ENCODE measurements at regions not wholly inside any gene's neighbourhood (a gene's known extent, or its start where the extent isn't known, plus 50 kb on each side); places are given as distances from the start of the nearest gene placed in this dataset.

DNA sequence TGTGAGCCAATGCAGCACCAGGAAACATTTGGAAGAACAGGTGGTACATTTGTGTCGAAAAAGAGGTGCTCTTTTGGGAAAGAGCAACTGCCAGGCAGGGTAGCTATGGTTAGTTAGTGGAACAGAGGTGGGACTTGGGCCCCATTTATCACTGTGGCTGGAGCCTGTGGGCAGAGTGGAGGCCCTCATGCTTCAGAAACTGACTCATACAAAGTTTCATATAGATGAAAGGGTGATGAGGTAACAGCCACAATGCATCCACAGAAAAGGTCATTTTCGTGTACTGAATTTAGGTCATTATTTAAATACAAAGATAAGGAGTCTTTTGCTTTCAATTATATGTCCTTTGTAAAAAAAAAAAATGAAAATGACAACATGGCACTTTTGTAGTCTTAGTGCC is 76.4 kb upstream of the HS3ST5 start:
- Histone ChIP-seq H3K9ac (replicated peaks; ENCODE audit: extremely low read depth, insufficient read depth, low read length) (no peak overlapping the region), H3K9me3 (replicated peaks; ENCODE audit: control insufficient read depth, insufficient read depth, low read length) (no peaks in the 10 kb centered on the region), H2AFZ (ENCODE audit: low read depth, low read length) (no peak overlapping the region), H3K9me1 (replicated peaks; ENCODE audit: control insufficient read depth, extremely low read depth, insufficient read depth, low read length) (no peaks in the 10 kb centered on the region), H3K27me3 (ENCODE audit: control insufficient read depth in 2 of 2, insufficient read depth in 2 of 2, low read length in 2 of 2) (no peaks in the 10 kb centered on the region), H3K27ac (ENCODE audit: insufficient read depth, low read depth, low read length) (no peak overlapping the region), H3K4me1 (ENCODE audit: control insufficient read depth, extremely low read depth, insufficient read depth, low read length) (no peaks in the 10 kb centered on the region), H3K79me2 (ENCODE audit: control insufficient read depth, insufficient read depth, low read length) (no peaks in the 10 kb centered on the region), H4K20me1 (replicated peaks; ENCODE audit: control insufficient read depth, extremely low read depth, insufficient read depth, low read length) (no peaks in the 10 kb centered on the region), H3K4me2 (ENCODE audit: insufficient read depth, low read length) (no peak overlapping the region), H3K4me3 (replicated peaks in 1 of 3; ENCODE audit: insufficient read depth in 1 of 3, low read depth in 1 of 3, low read length in 3 of 3) (no peak overlapping the region), H3K36me3 (ENCODE audit: control insufficient read depth in 2 of 2, extremely low read depth in 1 of 2, insufficient read depth in 2 of 2, low read length in 2 of 2) (no peaks in the 10 kb centered on the region)
- ChIA-PET POLR2A (no interaction called here), CTCF (no interaction called here)
- no TSS peak for BruUV-seq (replicated peaks)
- DNase-seq (ENCODE audit: low read depth, low spot score), result no peak
- no peak for FAIRE-seq
- intact Hi-C loops (cut with micrococcal nuclease) (no loop called here), dilution Hi-C loops (cut with MboI; ENCODE audit: extremely low pct_ligation_motif_present, low sequenced_read_pairs) (no loop called here)
- TF ChIP-seq JUN (IDR thresholded peaks at IDR 0.05; ENCODE audit: borderline replicate concordance, insufficient read depth, insufficient read length, low read depth) (no peak), POLR2AphosphoS5 (IDR thresholded peaks at IDR 0.05; ENCODE audit: insufficient read depth, low read depth, low read length) (no peak), EZH2 (IDR thresholded peaks at IDR 0.05; ENCODE audit: borderline replicate concordance, low read depth, low read length, severe bottlenecking) (no peak), FOS (IDR thresholded peaks at IDR 0.05; ENCODE audit: borderline replicate concordance, insufficient read depth, low read length) (no peak), POLR2A (IDR thresholded peaks at IDR 0.05; ENCODE audit: low read depth, low read length) (no peak)
- TF ChIP-seq, protein P1, sequence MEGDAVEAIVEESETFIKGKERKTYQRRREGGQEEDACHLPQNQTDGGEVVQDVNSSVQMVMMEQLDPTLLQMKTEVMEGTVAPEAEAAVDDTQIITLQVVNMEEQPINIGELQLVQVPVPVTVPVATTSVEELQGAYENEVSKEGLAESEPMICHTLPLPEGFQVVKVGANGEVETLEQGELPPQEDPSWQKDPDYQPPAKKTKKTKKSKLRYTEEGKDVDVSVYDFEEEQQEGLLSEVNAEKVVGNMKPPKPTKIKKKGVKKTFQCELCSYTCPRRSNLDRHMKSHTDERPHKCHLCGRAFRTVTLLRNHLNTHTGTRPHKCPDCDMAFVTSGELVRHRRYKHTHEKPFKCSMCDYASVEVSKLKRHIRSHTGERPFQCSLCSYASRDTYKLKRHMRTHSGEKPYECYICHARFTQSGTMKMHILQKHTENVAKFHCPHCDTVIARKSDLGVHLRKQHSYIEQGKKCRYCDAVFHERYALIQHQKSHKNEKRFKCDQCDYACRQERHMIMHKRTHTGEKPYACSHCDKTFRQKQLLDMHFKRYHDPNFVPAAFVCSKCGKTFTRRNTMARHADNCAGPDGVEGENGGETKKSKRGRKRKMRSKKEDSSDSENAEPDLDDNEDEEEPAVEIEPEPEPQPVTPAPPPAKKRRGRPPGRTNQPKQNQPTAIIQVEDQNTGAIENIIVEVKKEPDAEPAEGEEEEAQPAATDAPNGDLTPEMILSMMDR (IDR thresholded peaks at IDR 0.05; ENCODE audit: extremely low read depth in 1 of 2, insufficient read depth in 1 of 2, low read depth in 1 of 2, low read length in 2 of 2), result no peak
- TF ChIP-seq, protein P2, sequence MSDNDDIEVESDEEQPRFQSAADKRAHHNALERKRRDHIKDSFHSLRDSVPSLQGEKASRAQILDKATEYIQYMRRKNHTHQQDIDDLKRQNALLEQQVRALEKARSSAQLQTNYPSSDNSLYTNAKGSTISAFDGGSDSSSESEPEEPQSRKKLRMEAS (IDR thresholded peaks at IDR 0.05; ENCODE audit: insufficient read depth, insufficient read length), result no peak
